ENCODE measurements at regions not wholly inside any gene's neighbourhood (a gene's known extent, or its start where the extent isn't known, plus 50 kb on each side); places are given as distances from the start of the nearest gene placed in this dataset.
A peak's percentile ranks its signal among the peaks of the same experiment; 100 is the strongest.

- no peak overlapping the region for H3K4me3 ChIP-seq (ENCODE audit: low read depth, low read length)
- TF ChIP-seq POLR2A (IDR thresholded peaks at IDR 0.05; ENCODE audit: extremely low read depth, insufficient read length) (no peak), MYC (IDR thresholded peaks at IDR 0.05; ENCODE audit: low read depth, low read length) (no peak), CTCF (IDR thresholded peaks at IDR 0.05; ENCODE audit: low read depth, low read length) (no peak), MAX (IDR thresholded peaks at IDR 0.05; ENCODE audit: low read depth, low read length) (no peak)
- no peak for DNase-seq (ENCODE audit: low read depth)
These were observed 66.4 kb upstream of the CHD2 start for GRCh38 chr15:92833493-92834271.

- DNase-seq (ENCODE audit: low read depth), result no peak
- H3K4me3 ChIP-seq (ENCODE audit: low read depth, low read length), result no peak overlapping the region
- TF ChIP-seq POLR2A (IDR thresholded peaks at IDR 0.05; ENCODE audit: extremely low read depth, insufficient read length) (no peak), MAX (IDR thresholded peaks at IDR 0.05; ENCODE audit: low read depth, low read length) (no peak), MYC (IDR thresholded peaks at IDR 0.05; ENCODE audit: low read depth, low read length) (no peak), CTCF (IDR thresholded peaks at IDR 0.05; ENCODE audit: low read depth, low read length) (no peak)
These were observed 60.4 kb upstream of the CHD2 start for GRCh38 chr15:92839696-92840095.

- TF ChIP-seq POLR2A (IDR thresholded peaks at IDR 0.05; ENCODE audit: extremely low read depth, insufficient read length), result no peak
- TF ChIP-seq CTCF (IDR thresholded peaks at IDR 0.05; ENCODE audit: low read depth, low read length), result no peak
- no peak for DNase-seq (ENCODE audit: low read depth)
- H3K4me3 ChIP-seq (ENCODE audit: low read depth, low read length), result no peak overlapping the region
These were observed 60.0 kb upstream of the CHD2 start for GRCh38 chr15:92840149-92840548.

- TF ChIP-seq MAX (IDR thresholded peaks at IDR 0.05; ENCODE audit: low read depth, low read length) (no peak), POLR2A (IDR thresholded peaks at IDR 0.05; ENCODE audit: extremely low read depth, insufficient read length) (no peak), MYC (IDR thresholded peaks at IDR 0.05; ENCODE audit: low read depth, low read length) (no peak), CTCF (IDR thresholded peaks at IDR 0.05; ENCODE audit: low read depth, low read length) (no peak)
- no peak for DNase-seq (ENCODE audit: low read depth)
- no peak overlapping the region for H3K4me3 ChIP-seq (ENCODE audit: low read depth, low read length)
These were observed 56.8 kb upstream of the CHD2 start for GRCh38 chr15:92843326-92843725.

GRCh38 chr15:92843814-92844213 lies 56.3 kb upstream of the CHD2 start:
- no peak overlapping the region for H3K4me3 ChIP-seq (ENCODE audit: low read depth, low read length)
- no peak for TF ChIP-seq POLR2A (IDR thresholded peaks at IDR 0.05; ENCODE audit: extremely low read depth, insufficient read length)
- TF ChIP-seq CTCF (IDR thresholded peaks at IDR 0.05; ENCODE audit: low read depth, low read length), result no peak
- DNase-seq (ENCODE audit: low read depth), result no peak

- DNase-seq (ENCODE audit: low read depth), result peak; percentile 88
- H3K4me3 ChIP-seq (ENCODE audit: low read depth, low read length), result peak overlapping the region; percentile 27
These were observed 55.0 kb upstream of the CHD2 start for GRCh38 chr15:92845126-92845508.

More at GRCh38 chr15:92845126-92845508, 55.0 kb upstream of the CHD2 start:
- no peak for TF ChIP-seq CTCF (IDR thresholded peaks at IDR 0.05; ENCODE audit: low read depth, low read length)
- no peak for TF ChIP-seq MYC (IDR thresholded peaks at IDR 0.05; ENCODE audit: low read depth, low read length)
- no peak for TF ChIP-seq MAX (IDR thresholded peaks at IDR 0.05; ENCODE audit: low read depth, low read length)
- TF ChIP-seq POLR2A (IDR thresholded peaks at IDR 0.05; ENCODE audit: extremely low read depth, insufficient read length), result no peak
